ENCODE measurements at regions not wholly inside any gene's neighbourhood (a gene's known extent, or its start where the extent isn't known, plus 50 kb on each side); places are given as distances from the start of the nearest gene placed in this dataset.

GRCh38 chr12:97305651-97306050 is 157.0 kb upstream of the RMST start:
- no peak for TF ChIP-seq REST (IDR thresholded peaks at IDR 0.05; ENCODE audit: insufficient read depth in 1 of 2, low read depth in 2 of 2, low read length in 1 of 2)
- TF ChIP-seq, protein P1, sequence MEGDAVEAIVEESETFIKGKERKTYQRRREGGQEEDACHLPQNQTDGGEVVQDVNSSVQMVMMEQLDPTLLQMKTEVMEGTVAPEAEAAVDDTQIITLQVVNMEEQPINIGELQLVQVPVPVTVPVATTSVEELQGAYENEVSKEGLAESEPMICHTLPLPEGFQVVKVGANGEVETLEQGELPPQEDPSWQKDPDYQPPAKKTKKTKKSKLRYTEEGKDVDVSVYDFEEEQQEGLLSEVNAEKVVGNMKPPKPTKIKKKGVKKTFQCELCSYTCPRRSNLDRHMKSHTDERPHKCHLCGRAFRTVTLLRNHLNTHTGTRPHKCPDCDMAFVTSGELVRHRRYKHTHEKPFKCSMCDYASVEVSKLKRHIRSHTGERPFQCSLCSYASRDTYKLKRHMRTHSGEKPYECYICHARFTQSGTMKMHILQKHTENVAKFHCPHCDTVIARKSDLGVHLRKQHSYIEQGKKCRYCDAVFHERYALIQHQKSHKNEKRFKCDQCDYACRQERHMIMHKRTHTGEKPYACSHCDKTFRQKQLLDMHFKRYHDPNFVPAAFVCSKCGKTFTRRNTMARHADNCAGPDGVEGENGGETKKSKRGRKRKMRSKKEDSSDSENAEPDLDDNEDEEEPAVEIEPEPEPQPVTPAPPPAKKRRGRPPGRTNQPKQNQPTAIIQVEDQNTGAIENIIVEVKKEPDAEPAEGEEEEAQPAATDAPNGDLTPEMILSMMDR (IDR thresholded peaks at IDR 0.05), result no peak
- TF ChIP-seq SIN3A (IDR thresholded peaks at IDR 0.05; ENCODE audit: borderline replicate concordance, insufficient read depth, low read depth, low read length), result no peak
- no peak for TF ChIP-seq POLR2AphosphoS5 (IDR thresholded peaks at IDR 0.05; ENCODE audit: low read depth, low read length)
- no peak for TF ChIP-seq TCF7L2 (IDR thresholded peaks at IDR 0.05; ENCODE audit: low read depth, low read length)
- ATAC-seq, result no peak
- intact Hi-C loops (cut with micrococcal nuclease; ENCODE audit: unreplicated experiment) (no loop called here), in situ Hi-C loops (cut with HindIII; ENCODE audit: low pct_unique_long_range_greater_than_20kb, low sequenced_read_pairs) (no loop called here)
- H3K4me1 ChIP-seq (ENCODE audit: control insufficient read depth, insufficient read depth, low read length), result no peaks in the 10 kb centered on the region
- H3K27ac ChIP-seq (ENCODE audit: low read length), result no peak overlapping the region
- no peak overlapping the region for H3K4me3 ChIP-seq (ENCODE audit: low read depth in 2 of 2, low read length in 2 of 2)
- ChIA-PET CTCF (interaction anchor here (0.7 kb wide), 1 partner anchor 542 kb away, joined by 3 read pairs; no protein-coding TSS in a partner anchor), POLR2A (no interaction called here)
- H3K27me3 ChIP-seq (ENCODE audit: control insufficient read depth, insufficient read depth, low read length), result no peaks in the 10 kb centered on the region
- H3K9me3 ChIP-seq (ENCODE audit: control insufficient read depth, insufficient read depth, low read depth, low read length), result no peaks in the 10 kb centered on the region
- no peaks in the 10 kb centered on the region for H3K36me3 ChIP-seq (ENCODE audit: control insufficient read depth, insufficient read depth, low read length)
- DNase-seq (ENCODE audit: low read depth, low spot score), result no peak
- no TSS peak for BruUV-seq (replicated peaks)

GRCh38 chr12:97306147-97306546 is 156.5 kb upstream of the RMST start:
- Histone ChIP-seq H3K36me3 (ENCODE audit: control insufficient read depth, insufficient read depth, low read length) (no peaks in the 10 kb centered on the region), H3K4me3 (ENCODE audit: low read depth in 2 of 2, low read length in 2 of 2) (no peak overlapping the region), H3K4me1 (ENCODE audit: control insufficient read depth, insufficient read depth, low read length) (no peaks in the 10 kb centered on the region), H3K27me3 (ENCODE audit: control insufficient read depth, insufficient read depth, low read length) (no peaks in the 10 kb centered on the region), H3K27ac (ENCODE audit: low read length) (no peak overlapping the region), H3K9me3 (ENCODE audit: control insufficient read depth, insufficient read depth, low read depth, low read length) (no peaks in the 10 kb centered on the region)
- in situ Hi-C loops (cut with HindIII; ENCODE audit: low pct_unique_long_range_greater_than_20kb, low sequenced_read_pairs), result no loop called here
- no peak for ATAC-seq
- ChIA-PET POLR2A (no interaction called here), CTCF (no interaction called here)
- intact Hi-C loops (cut with micrococcal nuclease; ENCODE audit: unreplicated experiment), result no loop called here
- no peak for DNase-seq (ENCODE audit: low read depth, low spot score)
- no TSS peak for BruUV-seq (replicated peaks)
- no peak for TF ChIP-seq REST (IDR thresholded peaks at IDR 0.05; ENCODE audit: insufficient read depth in 1 of 2, low read depth in 2 of 2, low read length in 1 of 2)
- no peak for TF ChIP-seq SIN3A (IDR thresholded peaks at IDR 0.05; ENCODE audit: borderline replicate concordance, insufficient read depth, low read depth, low read length)
- no peak for TF ChIP-seq TCF7L2 (IDR thresholded peaks at IDR 0.05; ENCODE audit: low read depth, low read length)
- TF ChIP-seq, protein P1 (IDR thresholded peaks at IDR 0.05), result no peak
- TF ChIP-seq POLR2AphosphoS5 (IDR thresholded peaks at IDR 0.05; ENCODE audit: low read depth, low read length), result no peak

Data from Panc1 (cell line).